ENCODE measurements at regions not wholly inside any gene's neighbourhood (a gene's known extent, or its start where the extent isn't known, plus 50 kb on each side); places are given as distances from the start of the nearest gene placed in this dataset.

GRCh38 chr12:90423965-90424364 lies 531.0 kb downstream of the CCER1 start (continued):
- TF ChIP-seq, protein P1, sequence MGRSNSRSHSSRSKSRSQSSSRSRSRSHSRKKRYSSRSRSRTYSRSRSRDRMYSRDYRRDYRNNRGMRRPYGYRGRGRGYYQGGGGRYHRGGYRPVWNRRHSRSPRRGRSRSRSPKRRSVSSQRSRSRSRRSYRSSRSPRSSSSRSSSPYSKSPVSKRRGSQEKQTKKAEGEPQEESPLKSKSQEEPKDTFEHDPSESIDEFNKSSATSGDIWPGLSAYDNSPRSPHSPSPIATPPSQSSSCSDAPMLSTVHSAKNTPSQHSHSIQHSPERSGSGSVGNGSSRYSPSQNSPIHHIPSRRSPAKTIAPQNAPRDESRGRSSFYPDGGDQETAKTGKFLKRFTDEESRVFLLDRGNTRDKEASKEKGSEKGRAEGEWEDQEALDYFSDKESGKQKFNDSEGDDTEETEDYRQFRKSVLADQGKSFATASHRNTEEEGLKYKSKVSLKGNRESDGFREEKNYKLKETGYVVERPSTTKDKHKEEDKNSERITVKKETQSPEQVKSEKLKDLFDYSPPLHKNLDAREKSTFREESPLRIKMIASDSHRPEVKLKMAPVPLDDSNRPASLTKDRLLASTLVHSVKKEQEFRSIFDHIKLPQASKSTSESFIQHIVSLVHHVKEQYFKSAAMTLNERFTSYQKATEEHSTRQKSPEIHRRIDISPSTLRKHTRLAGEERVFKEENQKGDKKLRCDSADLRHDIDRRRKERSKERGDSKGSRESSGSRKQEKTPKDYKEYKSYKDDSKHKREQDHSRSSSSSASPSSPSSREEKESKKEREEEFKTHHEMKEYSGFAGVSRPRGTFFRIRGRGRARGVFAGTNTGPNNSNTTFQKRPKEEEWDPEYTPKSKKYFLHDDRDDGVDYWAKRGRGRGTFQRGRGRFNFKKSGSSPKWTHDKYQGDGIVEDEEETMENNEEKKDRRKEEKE (IDR thresholded peaks at IDR 0.05) = no peak
- no peak for TF ChIP-seq TAF1 (IDR thresholded peaks at IDR 0.05; ENCODE audit: borderline replicate concordance, low read depth, low read length)

DNA sequence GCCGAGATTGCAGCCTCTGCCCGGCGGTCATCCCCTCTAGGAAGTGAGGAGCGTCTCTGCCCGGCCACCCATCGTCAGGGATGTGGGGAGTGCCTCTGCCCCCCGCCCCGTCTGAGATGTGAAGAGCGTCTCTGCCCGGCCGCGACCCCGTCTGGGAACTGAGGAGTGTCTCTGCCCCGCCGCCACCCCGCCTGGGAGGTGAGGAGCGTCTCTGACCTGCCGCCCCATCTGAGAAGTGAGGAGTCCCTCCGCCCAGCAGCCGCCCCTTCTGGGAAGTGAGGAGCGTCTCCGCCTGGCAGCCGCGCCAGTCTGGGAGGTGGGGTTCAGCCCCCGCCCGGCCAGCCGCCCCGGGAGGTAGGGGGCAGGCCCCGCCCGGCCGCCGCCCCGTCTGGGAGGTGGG lies 544.0 kb downstream of the CCER1 start:
- no peak for FAIRE-seq
- Histone ChIP-seq H3K4me1 (ENCODE audit: control insufficient read depth, insufficient read depth, low read length) (no peaks in the 10 kb centered on the region), H3K36me3 (ENCODE audit: control insufficient read depth in 2 of 2, insufficient read depth in 2 of 2, low read length in 1 of 2) (no peaks in the 10 kb centered on the region), H3K9me3 (replicated peaks; ENCODE audit: control insufficient read depth, insufficient read depth, low read length) (no peaks in the 10 kb centered on the region), H3K27ac (ENCODE audit: control insufficient read depth, insufficient read depth) (no peak overlapping the region), H3K4me3 (no peak overlapping the region), H3K9ac (ENCODE audit: control insufficient read depth, insufficient read depth, low read length) (no peak overlapping the region), H3K4me2 (ENCODE audit: control insufficient read depth, insufficient read depth) (no peak overlapping the region), H3K79me2 (ENCODE audit: control insufficient read depth, insufficient read depth, low read length) (no peaks in the 10 kb centered on the region), H4K20me1 (ENCODE audit: control insufficient read depth, insufficient read depth) (no peaks in the 10 kb centered on the region), H2AFZ (ENCODE audit: control insufficient read depth, low read depth, low read length) (no peak overlapping the region), H3K27me3 (replicated peaks in 1 of 2; ENCODE audit: control insufficient read depth in 2 of 2, insufficient read depth in 2 of 2, low read length in 1 of 2) (no peaks in the 10 kb centered on the region)
- intact Hi-C loops (cut with micrococcal nuclease; ENCODE audit: unreplicated experiment) (no loop called here), in situ Hi-C loops (cut with MboI) (no loop called here)
- 79% methylated on average over 15 of the region's 33 CpGs for WGBS (ENCODE audit: insufficient coverage, insufficient replicate concordance, low lambda C conversion rate, missing lambda C conversion rate)
- ChIA-PET RAD21 (ENCODE audit: unreplicated experiment) (no interaction called here), SMC1A (ENCODE audit: uncharacterized antibody, unreplicated experiment) (no interaction called here), CTCF (no interaction called here), POLR2A (no interaction called here)
- ATAC-seq = no peak
- no peak for DNase-seq (ENCODE audit: low read depth, low spot score)
- no TSS peak for BruUV-seq (replicated peaks)
- TF ChIP-seq SREBF1 (IDR thresholded peaks at IDR 0.05; ENCODE audit: low read length) (no peak), MYC (IDR thresholded peaks at IDR 0.05; ENCODE audit: insufficient read depth, insufficient read length, insufficient replicate concordance, low read length, severe bottlenecking) (no peak), MTA3 (IDR thresholded peaks at IDR 0.05; ENCODE audit: borderline replicate concordance, low read length) (no peak), RAD51 (IDR thresholded peaks at IDR 0.05) (no peak), RCOR1 (conservative IDR thresholded peaks at IDR 0.05; ENCODE audit: low read depth, low read length) (no peak), MTA2 (IDR thresholded peaks at IDR 0.05; ENCODE audit: low read depth) (no peak), NRF1 (conservative IDR thresholded peaks at IDR 0.05; ENCODE audit: low read depth, low read length) (no peak), POU2F2 (IDR thresholded peaks at IDR 0.05; ENCODE audit: borderline replicate concordance, low read depth, low read length) (no peak), ZNF217 (IDR thresholded peaks at IDR 0.05) (no peak), E2F8 (IDR thresholded peaks at IDR 0.05; ENCODE audit: low read depth, partially characterized antibody) (no peak), WRNIP1 (IDR thresholded peaks at IDR 0.05; ENCODE audit: borderline replicate concordance, low read depth, low read length) (no peak)
- TF ChIP-seq, protein P2, sequence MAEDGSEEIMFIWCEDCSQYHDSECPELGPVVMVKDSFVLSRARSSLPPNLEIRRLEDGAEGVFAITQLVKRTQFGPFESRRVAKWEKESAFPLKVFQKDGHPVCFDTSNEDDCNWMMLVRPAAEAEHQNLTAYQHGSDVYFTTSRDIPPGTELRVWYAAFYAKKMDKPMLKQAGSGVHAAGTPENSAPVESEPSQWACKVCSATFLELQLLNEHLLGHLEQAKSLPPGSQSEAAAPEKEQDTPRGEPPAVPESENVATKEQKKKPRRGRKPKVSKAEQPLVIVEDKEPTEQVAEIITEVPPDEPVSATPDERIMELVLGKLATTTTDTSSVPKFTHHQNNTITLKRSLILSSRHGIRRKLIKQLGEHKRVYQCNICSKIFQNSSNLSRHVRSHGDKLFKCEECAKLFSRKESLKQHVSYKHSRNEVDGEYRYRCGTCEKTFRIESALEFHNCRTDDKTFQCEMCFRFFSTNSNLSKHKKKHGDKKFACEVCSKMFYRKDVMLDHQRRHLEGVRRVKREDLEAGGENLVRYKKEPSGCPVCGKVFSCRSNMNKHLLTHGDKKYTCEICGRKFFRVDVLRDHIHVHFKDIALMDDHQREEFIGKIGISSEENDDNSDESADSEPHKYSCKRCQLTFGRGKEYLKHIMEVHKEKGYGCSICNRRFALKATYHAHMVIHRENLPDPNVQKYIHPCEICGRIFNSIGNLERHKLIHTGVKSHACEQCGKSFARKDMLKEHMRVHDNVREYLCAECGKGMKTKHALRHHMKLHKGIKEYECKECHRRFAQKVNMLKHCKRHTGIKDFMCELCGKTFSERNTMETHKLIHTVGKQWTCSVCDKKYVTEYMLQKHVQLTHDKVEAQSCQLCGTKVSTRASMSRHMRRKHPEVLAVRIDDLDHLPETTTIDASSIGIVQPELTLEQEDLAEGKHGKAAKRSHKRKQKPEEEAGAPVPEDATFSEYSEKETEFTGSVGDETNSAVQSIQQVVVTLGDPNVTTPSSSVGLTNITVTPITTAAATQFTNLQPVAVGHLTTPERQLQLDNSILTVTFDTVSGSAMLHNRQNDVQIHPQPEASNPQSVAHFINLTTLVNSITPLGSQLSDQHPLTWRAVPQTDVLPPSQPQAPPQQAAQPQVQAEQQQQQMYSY (CRISPR knock-in tag; IDR thresholded peaks at IDR 0.05) = no peak

Data from GM12878 (cell line).